NCI-H2196 (cell line): ENCODE measurements at regions not wholly inside any gene's neighbourhood (a gene's known extent, or its start where the extent isn't known, plus 50 kb on each side); places are given as distances from the start of the nearest gene placed in this dataset.

Experiments
- DNase-seq: peaks from one replicate; lab custom pipeline; 2025; ENCODE audit not compliant: unreplicated experiment; lab: John Stamatoyannopoulos, UW

- no peak for DNase-seq
These were observed 477.8 kb downstream of the CDH2 start for GRCh38 chr18:27699137-27699536.

GRCh38 chr18:27696148-27696547 lies 480.8 kb downstream of the CDH2 start:
- no peak for DNase-seq

GRCh38 chr18:27695503-27695902 lies 481.4 kb downstream of the CDH2 start:
- no peak for DNase-seq

- DNase-seq: no peak
These were observed 481.9 kb downstream of the CDH2 start for GRCh38 chr18:27695052-27695451.

GRCh38 chr18:27688581-27688980 lies 488.3 kb downstream of the CDH2 start:
- DNase-seq: no peak

- no peak for DNase-seq
These were observed 489.5 kb downstream of the CDH2 start for GRCh38 chr18:27687351-27687979.

- DNase-seq: peak; percentile 41
These were observed 491.0 kb downstream of the CDH2 start for GRCh38 chr18:27685807-27686412.

GRCh38 chr18:27685091-27685490 lies 491.8 kb downstream of the CDH2 start:
- no peak for DNase-seq

- no peak for DNase-seq
These were observed 489.3 kb upstream of the CHST9 start for GRCh38 chr18:27674411-27674810.

GRCh38 chr18:27673861-27674260 lies 488.8 kb upstream of the CHST9 start:
- DNase-seq: no peak

- no peak for DNase-seq
These were observed 483.1 kb upstream of the CHST9 start for GRCh38 chr18:27668158-27668557.

GRCh38 chr18:27667064-27667463 lies 482.0 kb upstream of the CHST9 start:
- DNase-seq: no peak

- no peak for DNase-seq
These were observed 480.9 kb upstream of the CHST9 start for GRCh38 chr18:27666016-27666415.

- no peak for DNase-seq
These were observed 480.2 kb upstream of the CHST9 start for GRCh38 chr18:27665264-27665799.

GRCh38 chr18:27662949-27663348 lies 477.8 kb upstream of the CHST9 start:
- no peak for DNase-seq

- no peak for DNase-seq
These were observed 477.4 kb upstream of the CHST9 start for GRCh38 chr18:27662537-27662936.

GRCh38 chr18:27661320-27662018 lies 476.4 kb upstream of the CHST9 start:
- DNase-seq: no peak

GRCh38 chr18:27656905-27657304 lies 471.8 kb upstream of the CHST9 start:
- DNase-seq: no peak

- no peak for DNase-seq
These were observed 471.2 kb upstream of the CHST9 start for GRCh38 chr18:27656167-27656778.

- DNase-seq: no peak
These were observed 468.1 kb upstream of the CHST9 start for GRCh38 chr18:27653247-27653646.

GRCh38 chr18:27652480-27653121 lies 467.5 kb upstream of the CHST9 start:
- DNase-seq: no peak
